AG04449 (cell line): ENCODE measurements at regions not wholly inside any gene's neighbourhood (a gene's known extent, or its start where the extent isn't known, plus 50 kb on each side); places are given as distances from the start of the nearest gene placed in this dataset.
"Not testable (repeated sequence)": the region's sequence is repeated elsewhere in the genome, so short reads cannot be mapped to it uniquely, and the experiment has no call there.

Experiments
- CTCF ChIA-PET: fragments of 350-600 bp; formaldehyde crosslinking; extraction: SDS; loops from one replicate; lab custom pipeline; 2021; ENCODE audit warnings: antibody characterized with exemption; lab: Yijun Ruan, JAX
- POLR2A ChIA-PET: fragments of 400-600, 350-600 bp; formaldehyde crosslinking; extraction: SDS; loops from one replicate; lab custom pipeline; 2020; ENCODE audit warnings: antibody characterized with exemption, inconsistent platforms; lab: Yijun Ruan, JAX
- DNase-seq: peaks from one replicate; pipeline ENCODE4 v3.0.0-alpha.2; 2010; ENCODE audit warnings: low read depth, low spot score
- H3K4me3 ChIP-seq: 2 replicates; pipeline ENCODE4 v1.5.1; 2011; ENCODE audit warnings: low read depth, mild to moderate bottlenecking, control low read depth, low read length
- CTCF ChIP-seq: IDR thresholded peaks from one replicate; pipeline ENCODE4 v1.5.1; 2011; ENCODE audit warnings: mild to moderate bottlenecking, moderate library complexity, low read length, control low read depth, inconsistent platforms; ENCODE audit not compliant: insufficient read depth; ENCODE audit errors: missing control alignments

GRCh38 chr20:53774461-53775203 is 181.0 kb upstream of the ZNF217 start:
- no peak overlapping the region for H3K4me3 ChIP-seq
- no peak for TF ChIP-seq CTCF
- POLR2A ChIA-PET = interaction anchor here (1.0 to 2.6 kb wide), 8 partner anchors 32 to 192 kb away, joined by 3 to 11 read pairs (median 4); partner anchors contain the start of gene ZNF217
- CTCF ChIA-PET = interaction anchor here (0.9 to 1.2 kb wide), 2 partner anchors 11 to 141 kb away, joined by 3 to 9 read pairs; no protein-coding TSS in a partner anchor
- peak; percentile 85 for DNase-seq

- H3K4me3 ChIP-seq = no peak overlapping the region
- POLR2A ChIA-PET = interaction anchor here (0.7 to 2.6 kb wide), 10 partner anchors 33 to 359 kb away, joined by 3 to 11 read pairs (median 4); partner anchors contain the start of gene ZNF217
- peak; percentile 97 for DNase-seq
- CTCF ChIA-PET = interaction anchor here (1.2 to 1.3 kb wide), 2 partner anchors 10 to 26 kb away, joined by 3 to 4 read pairs; no protein-coding TSS in a partner anchor
- no peak for TF ChIP-seq CTCF
Observed at GRCh38 chr20:53773792-53774401, 180.3 kb upstream of the ZNF217 start.

- not testable (repeated sequence) for H3K4me3 ChIP-seq, DNase-seq
- ChIA-PET POLR2A (interaction anchor here (0.7 to 2.6 kb wide), 6 partner anchors 35 to 360 kb away, joined by 3 to 11 read pairs (median 5); no protein-coding TSS in a partner anchor), CTCF (interaction anchor here (1.2 to 1.3 kb wide), 2 partner anchors 9 to 25 kb away, joined by 3 to 4 read pairs; no protein-coding TSS in a partner anchor)
Observed at GRCh38 chr20:53773066-53773791, 179.6 kb upstream of the ZNF217 start.

- no peak for DNase-seq
- CTCF ChIA-PET = interaction anchor here (0.9 to 1.2 kb wide), 4 partner anchors 18 to 171 kb away, joined by 3 to 4 read pairs (median 3); no protein-coding TSS in a partner anchor
- no peak overlapping the region for H3K4me3 ChIP-seq
- no peak for TF ChIP-seq CTCF
- POLR2A ChIA-PET = no interaction called here
Observed at GRCh38 chr20:53769041-53769440, 175.4 kb upstream of the ZNF217 start.

- H3K4me3 ChIP-seq = no peak overlapping the region
- CTCF ChIA-PET = interaction anchor here (0.9 to 1.2 kb wide), 3 partner anchors 18 to 171 kb away, joined by 3 to 4 read pairs (median 3); no protein-coding TSS in a partner anchor
- DNase-seq = no peak
- no peak for TF ChIP-seq CTCF
- POLR2A ChIA-PET = no interaction called here
Observed at GRCh38 chr20:53768329-53768728, 174.7 kb upstream of the ZNF217 start.

- ChIA-PET POLR2A (no interaction called here), CTCF (no interaction called here)
- H3K4me3 ChIP-seq = no peak overlapping the region
- TF ChIP-seq CTCF = no peak
- DNase-seq = no peak
Observed at GRCh38 chr20:53767206-53767930, 173.7 kb upstream of the ZNF217 start.
